Body of pancreas (tissue), 4 donors: ENCODE measurements at regions not wholly inside any gene's neighbourhood (a gene's known extent, or its start where the extent isn't known, plus 50 kb on each side); places are given as distances from the start of the nearest gene placed in this dataset.

Experiments
- ATAC-seq: fragments of 150-250 bp; one replicate; pipeline ENCODE4 v1.9.1; 2016
- DNase-seq, 4 donors: peaks; one replicate each; pipeline ENCODE4 v3.0.0-alpha.2; 2019
- H3K27ac ChIP-seq, 4 donors: fragments of 200-600 bp; sonication (generic); 1 replicate in 3 of 4; 2 replicates in 1 of 4; pipeline versions ENCODE4 v1.5.1 to v1.6.1; 2016 to 2019; ENCODE audit warnings: mild to moderate bottlenecking in 1 of 4, mixed read lengths in 1 of 4, moderate library complexity in 1 of 4
- H3K27me3 ChIP-seq, 2 donors: fragments of 200-600 bp; sonication (generic); one replicate each; pipeline ENCODE4 v1.6.0; 2016; ENCODE audit warnings: mild to moderate bottlenecking in 1 of 2
- H3K36me3 ChIP-seq, 2 donors: fragments of 200-600 bp; sonication (generic); replicated peaks in 1 of 2; 2 replicates each; pipeline ENCODE4 v1.5.1; 2016; ENCODE audit warnings: low read depth in 2 of 2; ENCODE audit not compliant: insufficient read depth in 1 of 2
- H3K4me1 ChIP-seq: fragments of 200-600 bp; sonication (generic); one replicate; pipeline ENCODE4 v1.6.0; 2016
- H3K4me3 ChIP-seq, 2 donors: fragments of 200-600 bp; sonication (generic); 1 replicate in 1 of 2; 2 replicates in 1 of 2; pipeline ENCODE4 v1.5.1; 2016 to 2019
- H3K9me3 ChIP-seq, 3 donors: fragments of 200-600 bp; sonication (generic); 1 replicate in 2 of 3; 2 replicates in 1 of 3; pipeline ENCODE4 v1.5.1; 2016
- POLR2A ChIP-seq, 3 donors: fragments of 450-650 bp; IDR thresholded peaks; one replicate each; pipeline ENCODE4 v1.6.1; 2016; ENCODE audit warnings: antibody characterized with exemption in 3 of 3, mild to moderate bottlenecking in 2 of 3
- WGBS, 2 donors: methylation state at CpG; one replicate each; pipeline ENCODE4 v1.1.5; 2017; 5-methylcytosine and 5-hydroxymethylcytosine counted together
- intact Hi-C: fragments of 100-400 bp; cut with DNase I; formaldehyde crosslinking; loops from one replicate; pipeline ENCODE4 v1.15.1; 2023
- TF ChIP-seq, protein P1 (sequence below), 7 experiments: fragments of 450-650 bp in 4 of 7; fragments of 200-600 bp in 3 of 7; sonication (generic) in 3 of 7; IDR thresholded peaks; one replicate each; pipeline ENCODE4 v1.5.1; 2016 to 2019; ENCODE audit warnings: antibody characterized with exemption in 7 of 7

DNA sequence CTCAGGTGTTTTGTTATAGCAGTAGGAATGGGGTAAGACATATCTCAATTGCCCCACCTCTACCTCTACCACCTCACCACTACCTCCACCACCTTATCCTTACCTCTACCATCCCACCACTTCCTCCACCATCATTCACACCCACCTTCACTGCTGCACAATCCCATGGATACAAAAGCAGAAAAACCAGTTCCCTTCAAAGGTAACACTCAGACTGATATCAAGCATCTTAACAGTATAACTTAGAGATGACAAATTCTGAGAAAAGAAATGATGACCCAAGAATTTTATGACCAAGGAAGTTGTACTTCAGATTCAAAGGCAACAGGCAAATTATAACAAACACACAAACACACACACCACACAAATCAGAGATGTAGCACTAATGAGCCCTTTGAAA lies 189.4 kb downstream of the NUAK1 start:
- H3K27me3 ChIP-seq, result no peaks in the 10 kb centered on the region
- H3K9me3 ChIP-seq, result no peaks in the 10 kb centered on the region
- no peaks in the 10 kb centered on the region for H3K4me1 ChIP-seq
- DNase-seq (no peak), ATAC-seq (no peak)
- intact Hi-C loops, result no loop called here
- TF ChIP-seq, protein P1, sequence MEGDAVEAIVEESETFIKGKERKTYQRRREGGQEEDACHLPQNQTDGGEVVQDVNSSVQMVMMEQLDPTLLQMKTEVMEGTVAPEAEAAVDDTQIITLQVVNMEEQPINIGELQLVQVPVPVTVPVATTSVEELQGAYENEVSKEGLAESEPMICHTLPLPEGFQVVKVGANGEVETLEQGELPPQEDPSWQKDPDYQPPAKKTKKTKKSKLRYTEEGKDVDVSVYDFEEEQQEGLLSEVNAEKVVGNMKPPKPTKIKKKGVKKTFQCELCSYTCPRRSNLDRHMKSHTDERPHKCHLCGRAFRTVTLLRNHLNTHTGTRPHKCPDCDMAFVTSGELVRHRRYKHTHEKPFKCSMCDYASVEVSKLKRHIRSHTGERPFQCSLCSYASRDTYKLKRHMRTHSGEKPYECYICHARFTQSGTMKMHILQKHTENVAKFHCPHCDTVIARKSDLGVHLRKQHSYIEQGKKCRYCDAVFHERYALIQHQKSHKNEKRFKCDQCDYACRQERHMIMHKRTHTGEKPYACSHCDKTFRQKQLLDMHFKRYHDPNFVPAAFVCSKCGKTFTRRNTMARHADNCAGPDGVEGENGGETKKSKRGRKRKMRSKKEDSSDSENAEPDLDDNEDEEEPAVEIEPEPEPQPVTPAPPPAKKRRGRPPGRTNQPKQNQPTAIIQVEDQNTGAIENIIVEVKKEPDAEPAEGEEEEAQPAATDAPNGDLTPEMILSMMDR (IDR thresholded peaks at IDR 0.05), result no peak
- no peak for TF ChIP-seq POLR2A (IDR thresholded peaks at IDR 0.05)
- no peak overlapping the region for H3K27ac ChIP-seq
- H3K36me3 ChIP-seq, result no peaks in the 10 kb centered on the region
- no peak overlapping the region for H3K4me3 ChIP-seq

DNA sequence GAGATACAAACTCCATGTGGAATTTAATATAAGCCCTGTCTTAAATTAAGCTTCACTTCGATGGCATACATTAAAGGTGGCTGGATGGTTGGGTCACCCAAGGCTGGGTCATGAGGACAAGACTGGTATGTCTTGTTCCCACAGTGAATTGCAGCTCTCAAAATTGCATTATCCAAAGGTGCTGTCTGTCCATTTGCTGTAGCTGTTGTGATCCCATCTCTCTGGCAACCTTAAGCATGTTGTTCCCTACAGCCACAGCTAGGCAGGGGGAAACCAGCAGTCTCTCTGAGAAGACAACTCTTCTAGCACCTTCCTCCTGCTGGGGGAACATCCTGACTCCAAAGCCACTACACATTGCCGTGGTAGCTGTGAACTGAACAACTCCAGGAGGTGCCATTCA lies 187.0 kb downstream of the NUAK1 start:
- no peaks in the 10 kb centered on the region for H3K27me3 ChIP-seq
- TF ChIP-seq, protein P1 (IDR thresholded peaks at IDR 0.05), result no peak
- no peak for TF ChIP-seq POLR2A (IDR thresholded peaks at IDR 0.05)
- no peak overlapping the region for H3K27ac ChIP-seq
- intact Hi-C loops, result no loop called here
- no peaks in the 10 kb centered on the region for H3K9me3 ChIP-seq
- DNase-seq (no peak), ATAC-seq (no peak)
- H3K36me3 ChIP-seq, result no peaks in the 10 kb centered on the region
- 55 to 63% methylated on average over 2 of the region's 2 CpGs for WGBS, 2 donors
- H3K4me1 ChIP-seq, result no peaks in the 10 kb centered on the region
- no peak overlapping the region for H3K4me3 ChIP-seq

DNA sequence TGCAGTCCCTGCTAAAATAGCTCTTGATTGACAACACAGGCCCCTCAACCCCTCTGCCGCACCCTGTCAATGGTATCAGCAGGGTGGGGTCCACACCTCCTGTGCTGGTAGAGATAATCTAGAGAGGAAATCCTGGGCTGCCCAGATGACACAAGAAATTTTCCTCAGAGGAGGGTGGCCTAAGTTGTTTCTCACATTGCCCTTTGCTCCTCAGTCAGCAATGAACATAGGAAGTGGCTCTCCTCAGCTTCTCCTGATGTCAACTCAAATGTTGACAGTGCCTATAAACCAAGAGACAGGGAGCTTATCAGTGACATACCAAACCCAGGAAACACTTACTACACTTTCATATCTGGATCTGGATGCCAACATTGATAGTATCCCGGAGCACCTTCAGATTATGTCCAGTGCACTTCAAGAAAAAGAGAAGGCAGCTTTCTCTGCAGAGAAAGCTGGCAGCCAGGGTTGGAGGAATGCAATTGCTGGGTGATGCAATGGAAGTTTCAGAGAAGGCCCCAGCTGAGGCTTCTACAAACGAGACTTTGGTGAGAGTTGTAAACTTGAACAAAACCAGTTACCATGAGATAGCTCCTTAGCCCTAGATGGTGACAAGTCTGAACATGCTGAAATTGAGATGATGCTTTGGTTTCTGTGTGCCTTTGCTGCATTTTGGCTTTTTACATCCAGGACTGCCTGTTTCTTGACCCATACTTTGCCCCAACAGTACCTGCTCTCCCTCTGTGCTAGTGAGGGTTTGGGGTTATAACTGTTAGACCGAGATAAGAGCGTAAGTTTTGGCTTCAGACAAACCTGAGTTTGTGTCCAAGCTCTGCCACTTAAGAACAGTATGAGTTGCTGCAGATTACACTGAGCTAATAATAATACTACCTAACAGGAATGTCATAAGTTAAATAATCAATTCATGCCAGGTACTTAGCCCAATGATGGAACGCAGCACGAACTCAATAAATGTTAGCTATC lies 183.5 kb downstream of the NUAK1 start:
- intact Hi-C loops, result no loop called here
- Histone ChIP-seq H3K4me3 (no peak overlapping the region), H3K36me3 (no peaks in the 10 kb centered on the region), H3K4me1 (peaks cover 1% of the 10 kb centered on the region), H3K9me3 (no peaks in the 10 kb centered on the region), H3K27ac (no peak overlapping the region), H3K27me3 (no peaks in the 10 kb centered on the region)
- WGBS, 2 donors, result 60 to 76% methylated on average over 7 of the region's 7 CpGs
- TF ChIP-seq POLR2A (IDR thresholded peaks at IDR 0.05), result no peak
- TF ChIP-seq, protein P1 (IDR thresholded peaks at IDR 0.05), result no peak
- DNase-seq (no peak), ATAC-seq (no peak)

DNA sequence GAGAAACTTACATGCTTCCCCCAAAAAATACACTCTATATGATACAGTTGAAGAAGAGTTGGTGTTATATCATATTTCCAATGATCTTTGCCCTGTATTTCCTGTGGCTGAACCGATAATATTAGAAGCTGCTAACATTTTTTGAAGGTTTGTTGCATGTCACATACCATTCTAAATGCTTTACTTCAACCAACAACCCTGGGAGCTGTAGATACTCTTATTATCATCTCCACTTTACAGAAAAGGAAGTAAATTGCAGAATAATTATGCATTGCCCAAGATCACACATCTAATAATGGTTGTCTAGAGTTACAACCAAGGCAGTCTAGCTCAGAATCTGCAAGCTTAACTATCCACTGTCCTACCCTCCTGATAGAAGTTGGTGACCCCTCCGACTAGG lies 182.8 kb downstream of the NUAK1 start:
- no peaks in the 10 kb centered on the region for H3K9me3 ChIP-seq
- H3K27me3 ChIP-seq, result no peaks in the 10 kb centered on the region
- DNase-seq, result no peak
- H3K4me3 ChIP-seq, result no peak overlapping the region
- 42 to 46% methylated on average over 2 of the region's 2 CpGs for WGBS, 2 donors
- no peak for ATAC-seq
- peaks cover 7% of the 10 kb centered on the region for H3K4me1 ChIP-seq
- H3K27ac ChIP-seq, result no peak overlapping the region
- H3K36me3 ChIP-seq, result no peaks in the 10 kb centered on the region
- intact Hi-C loops, result no loop called here
- TF ChIP-seq, protein P1 (IDR thresholded peaks at IDR 0.05), result no peak
- TF ChIP-seq POLR2A (IDR thresholded peaks at IDR 0.05), result no peak
